Suppressor macrophage (primary cell): ENCODE measurements at regions not wholly inside any gene's neighbourhood (a gene's known extent, or its start where the extent isn't known, plus 50 kb on each side); places are given as distances from the start of the nearest gene placed in this dataset.
"Not testable (repeated sequence)": the region's sequence is repeated elsewhere in the genome, so short reads cannot be mapped to it uniquely, and the experiment has no call there.

Source experiments
- DNase-seq, 4 experiments: peaks; one replicate each; pipeline ENCODE4 v3.0.0-alpha.2; 2020 to 2022

DNA sequence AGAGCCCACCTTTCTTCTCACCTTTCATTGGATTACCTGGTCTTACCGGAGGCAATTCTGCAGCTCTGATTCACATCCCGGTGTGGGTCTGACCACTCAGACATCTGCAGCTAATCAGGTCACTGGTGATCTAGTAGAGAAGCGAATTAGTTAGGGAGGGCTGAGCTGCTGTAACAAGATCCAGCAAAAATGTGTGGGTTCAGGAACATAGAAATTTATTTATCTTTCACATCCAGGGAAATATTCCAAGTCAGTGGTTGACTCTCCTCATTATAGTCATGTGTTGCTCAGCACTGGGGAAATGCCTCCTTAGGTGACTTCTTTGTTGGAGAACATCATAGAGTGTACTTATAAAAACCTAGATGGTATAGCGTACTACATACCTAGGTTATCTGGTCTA, 218.7 kb upstream of the PELI2 start:
- DNase-seq, result no peak

DNA sequence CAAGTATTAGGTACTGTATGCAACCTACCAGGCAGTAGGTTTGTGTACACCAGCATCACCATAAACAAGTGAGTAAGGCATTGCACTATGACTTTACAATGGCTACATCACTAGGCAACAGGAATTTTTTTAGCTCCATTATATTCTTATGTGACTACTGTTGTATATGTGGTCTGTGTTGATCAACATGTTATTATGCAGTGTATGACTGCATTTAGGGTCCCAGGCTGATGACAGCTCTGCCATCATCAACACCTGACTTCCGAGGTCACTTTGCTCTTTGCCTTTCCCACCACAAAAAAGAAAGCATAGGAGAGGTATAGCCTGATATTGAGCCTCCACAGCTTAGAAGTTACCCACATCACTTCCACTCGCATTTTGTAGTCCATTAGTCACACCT, 217.5 kb upstream of the PELI2 start:
- no peak for DNase-seq

- DNase-seq, result no peak
Observed at GRCh38 chr14:55901291-55901690, 216.9 kb upstream of the PELI2 start.

GRCh38 chr14:55902241-55902640, 216.0 kb upstream of the PELI2 start:
- no peak for DNase-seq

GRCh38 chr14:55904086-55904485, 214.1 kb upstream of the PELI2 start:
- no peak for DNase-seq

GRCh38 chr14:55908106-55908505, 210.1 kb upstream of the PELI2 start:
- DNase-seq, result no peak

GRCh38 chr14:55909879-55910278, 208.3 kb upstream of the PELI2 start:
- no peak for DNase-seq

DNA sequence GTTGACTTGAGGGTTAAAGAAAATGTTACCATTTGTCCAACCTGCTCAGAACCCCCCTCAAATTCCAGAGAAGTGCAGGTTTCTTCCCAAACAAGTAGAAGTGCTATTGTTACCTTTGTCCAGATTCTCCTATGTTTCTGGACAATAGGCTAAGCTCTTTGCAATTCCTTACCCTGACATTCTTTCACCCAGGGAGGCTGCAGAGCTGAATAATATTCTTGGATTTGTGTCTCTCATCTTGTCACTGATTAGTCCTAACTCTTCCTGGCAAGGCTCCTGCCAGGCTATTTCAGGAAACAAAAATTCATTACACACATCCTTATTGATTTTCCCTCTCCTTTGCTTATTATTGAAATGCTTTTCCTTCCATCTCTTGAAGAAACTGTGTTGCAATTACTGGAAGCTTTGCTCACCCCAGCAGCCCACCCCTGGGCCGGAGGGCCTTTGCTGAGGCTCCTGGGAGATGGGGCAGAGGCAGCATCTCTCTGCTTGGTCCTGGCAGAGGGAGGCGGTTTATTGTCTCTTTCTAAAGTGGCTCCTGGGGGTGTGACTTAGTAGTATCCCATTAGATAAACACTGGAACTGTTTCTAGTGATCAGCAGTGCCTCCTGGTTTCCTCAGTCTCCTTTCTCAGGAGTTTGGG, 207.5 kb upstream of the PELI2 start:
- no peak for DNase-seq

GRCh38 chr14:55911776-55912175, 206.4 kb upstream of the PELI2 start:
- no peak for DNase-seq

- DNase-seq, result no peak
Observed at GRCh38 chr14:55912344-55912743, 205.9 kb upstream of the PELI2 start.

- DNase-seq, result no peak
Observed at GRCh38 chr14:55913324-55914025, 204.7 kb upstream of the PELI2 start.

- DNase-seq, result no peak
Observed at GRCh38 chr14:55914771-55915170, 203.4 kb upstream of the PELI2 start.

GRCh38 chr14:55915456-55915855, 202.8 kb upstream of the PELI2 start:
- no peak for DNase-seq

- not testable (repeated sequence) for DNase-seq
Observed at GRCh38 chr14:55919800-55920199, 198.4 kb upstream of the PELI2 start.

GRCh38 chr14:55921511-55921910, 196.7 kb upstream of the PELI2 start:
- DNase-seq, result no peak

GRCh38 chr14:55926007-55926406, 192.2 kb upstream of the PELI2 start:
- DNase-seq, result no peak

- no peak for DNase-seq
Observed at GRCh38 chr14:55927028-55927427, 191.2 kb upstream of the PELI2 start.

- no peak for DNase-seq
Observed at GRCh38 chr14:55928276-55928675, 189.9 kb upstream of the PELI2 start.

DNA sequence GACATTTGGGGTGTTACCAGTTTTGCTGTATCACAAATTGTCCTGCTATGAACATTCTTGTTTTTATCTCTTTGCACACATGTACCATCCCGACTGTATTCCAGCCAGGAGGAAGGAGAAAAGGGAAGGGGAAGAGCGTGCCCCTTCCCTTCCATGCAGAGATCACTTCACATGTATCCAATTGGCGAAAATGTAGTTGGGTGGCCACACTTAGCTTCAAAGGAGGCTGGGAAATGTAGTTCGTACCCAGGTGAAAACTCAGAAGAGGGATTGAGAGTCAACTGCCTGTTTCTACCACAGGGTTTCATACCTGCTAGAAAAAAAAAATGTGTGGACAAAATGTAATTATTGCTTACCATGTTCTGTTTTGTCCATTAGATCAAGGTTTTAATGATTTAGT, 189.1 kb upstream of the PELI2 start:
- no peak for DNase-seq

DNA sequence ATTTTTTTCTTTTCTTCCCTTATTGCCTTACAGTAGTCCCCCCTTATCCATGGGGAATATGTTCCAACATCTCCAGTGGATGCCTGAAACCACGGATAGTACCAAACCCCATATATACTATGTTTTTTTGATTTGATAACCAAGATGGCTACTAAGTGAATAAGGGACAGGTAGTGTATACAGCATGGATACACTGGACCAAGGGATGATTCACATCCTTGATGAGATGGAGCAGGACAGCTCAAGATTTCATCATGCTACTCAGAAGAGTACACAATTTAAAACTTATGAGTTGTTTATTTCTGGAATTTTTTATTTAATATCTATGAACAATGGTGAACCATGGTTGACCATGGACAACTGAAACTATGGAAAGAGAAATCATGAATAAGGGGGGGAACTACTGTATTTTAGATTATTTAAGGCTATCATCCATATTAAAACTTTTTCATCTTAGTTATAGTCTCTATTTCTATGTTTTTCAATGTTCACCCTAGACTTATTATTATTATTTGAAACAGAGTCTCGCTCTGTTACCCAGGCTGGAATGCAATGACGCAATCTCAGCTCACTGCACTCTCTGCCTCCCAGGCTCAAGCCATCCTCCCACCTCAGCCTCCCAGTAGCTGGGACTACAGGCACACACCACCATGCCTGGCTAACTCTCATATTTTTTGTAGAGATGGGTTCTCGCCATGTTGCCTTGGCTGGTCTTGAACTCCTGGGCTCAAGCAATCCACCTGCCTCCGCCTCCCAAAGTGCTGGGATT, 188.0 kb upstream of the PELI2 start:
- DNase-seq, result no peak

GRCh38 chr14:55936691-55937090, 181.5 kb upstream of the PELI2 start:
- DNase-seq, result no peak

- DNase-seq, result peak; percentile 34 to 60 (median 56)
Observed at GRCh38 chr14:55938249-55938791, 179.9 kb upstream of the PELI2 start.

DNA sequence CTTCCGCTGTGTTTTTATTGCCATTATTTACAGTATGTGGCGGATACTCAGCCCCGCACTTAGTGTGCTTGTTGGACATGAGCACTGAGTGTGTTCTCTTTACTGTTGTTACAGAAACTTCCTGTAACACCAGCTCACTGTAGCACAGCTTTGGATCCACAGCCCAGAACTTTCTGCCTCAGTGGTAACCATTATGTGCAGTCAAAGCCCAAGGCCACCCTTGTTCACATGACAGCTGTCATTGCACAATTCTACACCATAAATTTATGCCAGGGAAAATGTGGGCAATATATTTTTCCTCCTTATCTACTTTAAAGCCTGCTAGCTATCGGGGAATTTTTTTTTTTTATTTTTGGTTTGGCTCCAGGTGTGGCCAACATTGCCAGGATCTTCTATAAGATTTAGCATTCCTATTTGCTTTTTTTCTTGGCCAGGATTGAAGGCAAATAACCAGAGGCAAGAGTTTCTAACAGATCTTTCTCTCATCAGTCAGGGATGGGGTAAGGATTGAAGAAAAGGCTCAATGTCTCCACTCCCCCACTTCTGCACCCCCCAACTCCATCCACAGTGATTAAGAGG, 176.0 kb upstream of the PELI2 start:
- DNase-seq, result no peak
